HEK293T (cell line): ENCODE measurements at regions not wholly inside any gene's neighbourhood (a gene's known extent, or its start where the extent isn't known, plus 50 kb on each side); places are given as distances from the start of the nearest gene placed in this dataset.

Source experiments
- CTCF ChIA-PET: fragments of 350-600 bp; formaldehyde crosslinking; extraction: SDS; loops from one replicate; lab custom pipeline; 2021; ENCODE audit warnings: antibody characterized with exemption, inconsistent platforms; lab: Yijun Ruan, JAX
- POLR2A ChIA-PET: fragments of 350-600 bp; formaldehyde crosslinking; extraction: SDS; loops from one replicate; lab custom pipeline; 2020; ENCODE audit warnings: antibody characterized with exemption, inconsistent platforms; lab: Yijun Ruan, JAX
- DNase-seq: peaks from one replicate; pipeline ENCODE4 v3.0.0; 2012; ENCODE audit warnings: mixed read lengths; ENCODE audit errors: extremely low spot score
- ARNT ChIP-seq: fragments of 450-650 bp; IDR thresholded peaks from 2 replicates; pipeline ENCODE4 v1.6.1; 2017; ENCODE audit warnings: mild to moderate bottlenecking
- BHLHE40 ChIP-seq: fragments of 450-650 bp; IDR thresholded peaks from 2 replicates; pipeline ENCODE4 v1.6.1; 2016; ENCODE audit warnings: mild to moderate bottlenecking, moderate library complexity, borderline replicate concordance
- CTBP1 ChIP-seq: fragments of 450-650 bp; IDR thresholded peaks from 2 replicates; pipeline ENCODE4 v1.6.1; 2016; ENCODE audit warnings: borderline replicate concordance
- ELF4 ChIP-seq: fragments of 450-650 bp; IDR thresholded peaks from 2 replicates; pipeline ENCODE4 v1.6.1; 2017; ENCODE audit warnings: antibody characterized with exemption
- FOXA1 ChIP-seq: fragments of 450-650 bp; IDR thresholded peaks from 2 replicates; pipeline ENCODE4 v1.6.1; 2016; ENCODE audit warnings: mild to moderate bottlenecking
- FOXK2 ChIP-seq: fragments of 450-650 bp; IDR thresholded peaks from 2 replicates; pipeline ENCODE4 v1.6.1; 2016; ENCODE audit warnings: mild to moderate bottlenecking
- FOXM1 ChIP-seq: fragments of 450-650 bp; IDR thresholded peaks from 2 replicates; pipeline ENCODE4 v1.6.1; 2017; ENCODE audit warnings: mild to moderate bottlenecking, borderline replicate concordance
- HDGF ChIP-seq: fragments of 450-650 bp; IDR thresholded peaks from 2 replicates; pipeline ENCODE4 v1.6.1; 2017; ENCODE audit warnings: antibody characterized with exemption, borderline replicate concordance
- L3MBTL2 ChIP-seq: fragments of 450-650 bp; conservative IDR thresholded peaks from 2 replicates; pipeline ENCODE4 v1.6.1; 2016; ENCODE audit warnings: mild to moderate bottlenecking
- LEF1 ChIP-seq: fragments of 450-650 bp; IDR thresholded peaks from 2 replicates; pipeline ENCODE4 v1.6.1; 2017; ENCODE audit warnings: mild to moderate bottlenecking, borderline replicate concordance
- NFRKB ChIP-seq: fragments of 450-650 bp; IDR thresholded peaks from 2 replicates; pipeline ENCODE4 v1.6.1; 2016; ENCODE audit warnings: mild to moderate bottlenecking, moderate library complexity
- PKNOX1 ChIP-seq: fragments of 450-650 bp; IDR thresholded peaks from 2 replicates; pipeline ENCODE4 v1.6.1; 2016
- SP1 ChIP-seq: fragments of 450-650 bp; IDR thresholded peaks from 2 replicates; pipeline ENCODE4 v1.6.1; 2017
- SUZ12 ChIP-seq: fragments of 450-650 bp; IDR thresholded peaks from 2 replicates; pipeline ENCODE4 v1.6.1; 2016; ENCODE audit warnings: mild to moderate bottlenecking
- TARDBP ChIP-seq: fragments of 450-650 bp; IDR thresholded peaks from 2 replicates; pipeline ENCODE4 v1.6.1; 2016
- ZNF384 ChIP-seq: fragments of 450-650 bp; IDR thresholded peaks from 2 replicates; pipeline ENCODE4 v1.6.1; 2016

DNA sequence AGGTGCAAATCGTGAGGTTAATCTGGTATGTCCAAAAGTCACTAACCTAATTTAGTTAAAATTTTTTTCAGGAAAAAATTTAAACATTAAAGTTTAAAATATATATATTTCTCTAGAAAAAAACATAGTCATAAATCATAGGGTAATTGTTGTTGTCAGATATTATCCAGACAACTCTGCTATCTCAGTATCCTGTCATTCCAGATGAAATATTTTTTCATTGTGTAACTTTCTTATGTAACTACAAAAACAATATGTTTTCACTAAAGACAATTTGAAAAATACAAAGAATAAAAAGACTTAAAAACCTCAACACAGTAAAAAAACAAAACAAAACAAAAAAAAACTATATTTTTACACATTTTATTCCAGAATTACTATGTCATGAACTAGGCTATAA is 57.6 kb downstream of the TENT5A start:
- ChIA-PET POLR2A (no interaction called here), CTCF (no interaction called here)
- no peak for DNase-seq
- peak; percentile 58 for TF ChIP-seq PKNOX1
- no peak for TF ChIP-seq ZNF384

DNA sequence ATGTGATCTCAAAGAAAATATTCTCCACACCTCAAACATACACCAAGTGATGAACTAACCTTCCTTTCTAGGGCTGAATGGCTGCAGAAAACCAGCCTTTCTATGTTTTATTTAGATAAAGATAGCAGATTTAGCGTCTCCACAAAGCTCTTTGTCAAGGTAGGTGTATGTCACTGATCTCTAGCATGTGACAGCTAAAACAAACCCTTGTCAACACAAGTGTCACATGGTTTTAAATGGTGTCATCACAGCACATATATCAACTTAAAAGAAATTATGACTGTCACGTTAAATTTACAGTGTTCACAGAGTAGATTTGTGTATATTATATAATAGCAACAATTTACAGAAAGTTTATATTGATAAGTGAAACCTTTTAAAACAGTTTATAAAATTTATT is 58.3 kb downstream of the TENT5A start:
- ChIA-PET CTCF (no interaction called here), POLR2A (no interaction called here)
- no peak for TF ChIP-seq ELF4
- TF ChIP-seq LEF1: no peak
- TF ChIP-seq PKNOX1: peak; percentile 32; the same call in 1 of the 2 replicates
- no peak for TF ChIP-seq FOXK2
- TF ChIP-seq NFRKB: no peak
- no peak for DNase-seq

- no peak for TF ChIP-seq NFRKB
- TF ChIP-seq ELF4: no peak
- no peak for TF ChIP-seq FOXA1
- TF ChIP-seq LEF1: no peak
- TF ChIP-seq SUZ12: no peak
- no peak for TF ChIP-seq PKNOX1
- TF ChIP-seq ARNT: no peak
- TF ChIP-seq L3MBTL2: no peak
- no peak for DNase-seq
- ChIA-PET POLR2A (no interaction called here), CTCF (no interaction called here)
These were observed 59.2 kb downstream of the TENT5A start for GRCh38 chr6:81693266-81693665.

DNA sequence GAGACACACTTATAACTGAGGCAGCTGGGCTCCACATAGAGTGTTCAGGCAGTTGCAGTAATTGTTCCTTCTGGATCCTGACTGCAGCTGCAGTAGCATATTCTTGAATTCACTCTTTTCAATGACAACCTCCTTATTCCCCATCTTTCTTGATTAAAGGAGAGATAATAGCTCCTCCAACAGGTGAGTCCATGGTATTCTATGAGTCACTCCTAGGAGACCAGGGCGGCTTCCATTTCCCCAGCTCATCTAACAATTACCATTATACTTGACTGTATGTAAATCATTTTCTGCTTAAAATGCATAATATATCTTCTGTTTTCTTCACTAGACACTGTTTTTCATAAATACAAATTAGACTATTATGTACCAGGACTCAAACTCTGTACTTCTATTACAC is 62.4 kb downstream of the TENT5A start:
- no peak for DNase-seq
- TF ChIP-seq HDGF: no peak
- TF ChIP-seq NFRKB: no peak
- TF ChIP-seq ELF4: no peak
- no peak for TF ChIP-seq FOXM1
- POLR2A ChIA-PET: no interaction called here
- CTCF ChIA-PET: no interaction called here

DNA sequence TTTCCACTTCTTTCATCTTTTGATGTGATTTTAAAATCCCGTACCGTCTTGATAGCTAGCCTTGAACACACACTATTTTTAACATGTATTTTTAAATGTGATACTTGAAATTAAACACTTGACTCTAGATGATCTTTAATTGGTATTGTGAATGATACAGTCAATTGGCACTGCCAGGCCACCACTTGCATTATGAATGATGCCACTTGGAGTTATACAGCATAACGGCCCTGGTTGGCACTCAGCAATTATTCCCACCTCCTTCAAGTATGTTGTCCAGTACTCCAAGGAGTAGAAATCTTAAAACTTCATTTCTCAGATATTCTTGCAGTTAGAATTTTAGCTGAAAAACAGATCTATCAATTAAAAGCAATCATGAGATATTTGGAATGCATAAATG is 62.9 kb downstream of the TENT5A start:
- ChIA-PET POLR2A (no interaction called here), CTCF (no interaction called here)
- TF ChIP-seq TARDBP (no peak), CTBP1 (no peak), ELF4 (no peak), ZNF384 (no peak), PKNOX1 (no peak), L3MBTL2 (no peak), FOXA1 (no peak), SUZ12 (no peak), HDGF (no peak), FOXK2 (no peak), BHLHE40 (no peak)
- no peak for DNase-seq

DNA sequence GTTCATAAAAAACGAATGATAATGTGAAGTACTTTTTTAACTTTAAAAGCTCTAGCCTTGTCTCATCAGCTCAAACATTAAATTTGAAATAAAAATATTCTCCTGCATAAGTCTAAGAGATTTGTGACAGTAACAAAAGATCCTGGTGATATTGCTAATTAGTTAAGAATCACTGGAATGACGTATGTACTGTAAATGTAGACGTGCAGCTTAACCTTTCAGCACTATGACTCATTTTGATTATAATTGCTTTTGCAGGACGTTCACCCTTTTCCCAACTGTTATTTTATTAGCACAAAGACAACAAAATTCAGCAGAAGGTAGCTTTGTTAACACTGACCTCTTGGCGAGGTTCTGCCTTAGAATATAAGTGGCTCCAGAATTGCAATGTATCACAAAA is 68.6 kb downstream of the TENT5A start:
- no peak for TF ChIP-seq ELF4
- TF ChIP-seq FOXA1: no peak
- TF ChIP-seq FOXK2: no peak
- no peak for TF ChIP-seq HDGF
- no peak for TF ChIP-seq NFRKB
- no peak for TF ChIP-seq LEF1
- TF ChIP-seq PKNOX1: no peak
- no peak for TF ChIP-seq ZNF384
- TF ChIP-seq SP1: no peak
- TF ChIP-seq CTBP1: no peak
- TF ChIP-seq L3MBTL2: no peak
- no peak for TF ChIP-seq BHLHE40
- ChIA-PET CTCF (no interaction called here), POLR2A (no interaction called here)
- DNase-seq: no peak
